ENCODE measurements at regions not wholly inside any gene's neighbourhood (a gene's known extent, or its start where the extent isn't known, plus 50 kb on each side); places are given as distances from the start of the nearest gene placed in this dataset.

GRCh38 chr5:101543780-101544179 is 640.7 kb upstream of the ST8SIA4 start:
- Histone ChIP-seq H2BK12ac (ENCODE audit: low read depth, low read length) (no peak overlapping the region), H2BK20ac (ENCODE audit: low read length) (no peak overlapping the region), H3K4me1 (replicated peaks in 1 of 4; ENCODE audit: control insufficient read depth in 3 of 4, insufficient read depth in 4 of 4, low read length in 3 of 4) (no peaks in the 10 kb centered on the region), H4K5ac (ENCODE audit: insufficient read length, low read depth, low read length) (no peak overlapping the region), H2AK5ac (ENCODE audit: low read depth, low read length) (no peak overlapping the region), H3K79me2 (ENCODE audit: control insufficient read depth in 1 of 2, insufficient read depth in 2 of 2, low read length in 2 of 2) (no peaks in the 10 kb centered on the region), H3K79me1 (ENCODE audit: low read depth, low read length) (no peaks in the 10 kb centered on the region), H3K23ac (ENCODE audit: insufficient read length) (no peak overlapping the region), H4K91ac (replicated peaks; ENCODE audit: insufficient read length, low read length) (no peak overlapping the region), H4K8ac (ENCODE audit: extremely low read depth, insufficient read depth, low read length) (no peak overlapping the region), H2BK120ac (replicated peaks; ENCODE audit: low read depth, low read length) (no peak overlapping the region), H3K56ac (replicated peaks; ENCODE audit: insufficient read length, low read depth, low read length) (no peak overlapping the region), H3K4me2 (ENCODE audit: insufficient read depth in 1 of 2, low read depth in 2 of 2, low read length in 2 of 2) (no peak overlapping the region), H3K36me3 (ENCODE audit: control insufficient read depth in 2 of 4, insufficient read depth in 4 of 4, low read length in 3 of 4) (no peaks in the 10 kb centered on the region), H3K23me2 (ENCODE audit: low read depth, low read length) (no peaks in the 10 kb centered on the region), H3K27me3 (replicated peaks in 1 of 4; ENCODE audit: control insufficient read depth in 3 of 4, extremely low read depth in 1 of 4, insufficient read depth in 3 of 4, low read length in 3 of 4) (no peaks in the 10 kb centered on the region), H3K4ac (replicated peaks; ENCODE audit: insufficient read length, low read depth, low read length) (no peak overlapping the region), H3K4me3 (ENCODE audit: extremely low read depth in 1 of 4, insufficient read depth in 2 of 4, low read depth in 3 of 4, low read length in 4 of 4) (no peak overlapping the region), H2BK5ac (ENCODE audit: low read depth, low read length) (no peak overlapping the region), H3K14ac (ENCODE audit: insufficient read length) (no peak overlapping the region), H3K9me3 (ENCODE audit: insufficient read depth in 2 of 2, low read depth in 1 of 2, low read length in 1 of 2) (no peaks in the 10 kb centered on the region), H3K9ac (replicated peaks in 1 of 4; ENCODE audit: extremely low read depth in 1 of 4, low read depth in 3 of 4, low read length in 3 of 4) (no peak overlapping the region), H3K27ac (ENCODE audit: low read depth, low read length) (no peak overlapping the region), H3K18ac (ENCODE audit: extremely low read depth, low read length) (no peak overlapping the region), H4K20me1 (replicated peaks in 1 of 2; ENCODE audit: control insufficient read depth in 1 of 2, insufficient read depth in 2 of 2, low read length in 2 of 2) (no peaks in the 10 kb centered on the region), H2AFZ (ENCODE audit: low read length) (no peak overlapping the region), H2BK15ac (ENCODE audit: low read length) (no peak overlapping the region)
- DNase-seq (ENCODE audit: low read depth in 1 of 2, low spot score in 2 of 2) = no peak
- CTCF ChIA-PET (ENCODE audit: partially characterized antibody) = interaction anchor here (0.8 kb wide), 1 partner anchor 25 kb away, joined by 3 read pairs; no protein-coding TSS in a partner anchor
- POLR2A ChIA-PET (ENCODE audit: partially characterized antibody) = interaction anchor here (0.6 kb wide), 1 partner anchor 29 kb away, joined by 3 read pairs; no protein-coding TSS in a partner anchor
- WGBS, 2 experiments (ENCODE audit: extremely low coverage in 1 of 2, insufficient coverage in 1 of 2, insufficient read length in 1 of 2, insufficient replicate concordance in 2 of 2, low coverage in 1 of 2, low lambda C conversion rate in 2 of 2, missing lambda C conversion rate in 1 of 2) = 100% methylated on average over 1 of the region's 1 CpG; no CpG with 5 or more reads in 1 of the 2 experiments
- no peak for FAIRE-seq
- no peak for TF ChIP-seq CHD7 (IDR thresholded peaks at IDR 0.05; ENCODE audit: insufficient replicate concordance, low read length)

Measured in H1 (cell line).